Panc1 (cell line): ENCODE measurements at regions not wholly inside any gene's neighbourhood (a gene's known extent, or its start where the extent isn't known, plus 50 kb on each side); places are given as distances from the start of the nearest gene placed in this dataset.
"Not testable (repeated sequence)": the region's sequence is repeated elsewhere in the genome, so short reads cannot be mapped to it uniquely, and the experiment has no call there.

Experiments used
- ATAC-seq: fragments of 200-7000 bp; cut with Tn5 transposase; 2 replicates; pipeline ENCODE4 v1.9.1; 2020; ENCODE audit warnings: mild to moderate bottlenecking, moderate library complexity
- BruUV-seq: library from RNA; stranded (reverse); fragments of 400-500 nt; replicated peaks from 2 replicates; lab custom pipeline; 2021; lab: Mats Ljungman, UMichigan
- CTCF ChIA-PET: fragments of 300-600 bp; sonication (Branson Sonifier 250); formaldehyde crosslinking; loops from one replicate; lab custom pipeline; 2022; ENCODE audit warnings: antibody characterized with exemption; lab: Charles Lee
- POLR2A ChIA-PET: fragments of 300-600 bp; sonication (Branson Sonifier 250); formaldehyde crosslinking; loops from one replicate; lab custom pipeline; 2022; ENCODE audit warnings: antibody characterized with exemption; lab: Charles Lee
- DNase-seq: peaks from one replicate; pipeline ENCODE4 v3.0.0-alpha.2; 2010; ENCODE audit warnings: low read depth, low spot score
- H3K27ac ChIP-seq: 2 replicates; pipeline ENCODE4 v1.5.1; 2011; ENCODE audit warnings: mild to moderate bottlenecking, low read length, inconsistent platforms
- H3K27me3 ChIP-seq: fragments of 200-500 bp; sonication (Bioruptor generic); 2 replicates; pipeline ENCODE4 v1.6.0; 2014; ENCODE audit warnings: low read length, inconsistent platforms; ENCODE audit not compliant: control insufficient read depth, insufficient read depth
- H3K36me3 ChIP-seq: fragments of 200-500 bp; sonication (Bioruptor generic); 2 replicates; pipeline ENCODE4 v1.5.1; 2014; ENCODE audit warnings: inconsistent platforms, mild to moderate bottlenecking, low read length, moderate library complexity; ENCODE audit not compliant: control insufficient read depth, insufficient read depth
- H3K4me1 ChIP-seq: 2 replicates; pipeline ENCODE4 v1.5.1; 2011; ENCODE audit warnings: inconsistent platforms, mild to moderate bottlenecking, low read length, moderate library complexity; ENCODE audit not compliant: control insufficient read depth, insufficient read depth
- H3K4me3 ChIP-seq, 2 experiments: 2 replicates each; pipeline ENCODE4 v1.5.1; 2011 to 2012; ENCODE audit warnings: low read depth in 2 of 2, low read length in 2 of 2, mild to moderate bottlenecking in 2 of 2, inconsistent platforms in 1 of 2, moderate library complexity in 1 of 2
- H3K9me3 ChIP-seq: fragments of 200-500 bp; sonication (Bioruptor generic); 2 replicates; pipeline ENCODE4 v1.5.1; 2014; ENCODE audit warnings: low read depth, mild to moderate bottlenecking, inconsistent platforms, low read length, moderate library complexity; ENCODE audit not compliant: control insufficient read depth, insufficient read depth
- POLR2AphosphoS5 ChIP-seq: IDR thresholded peaks from 2 replicates; pipeline ENCODE4 v1.6.1; 2012; ENCODE audit warnings: mild to moderate bottlenecking, low read depth, low read length, moderate library complexity
- REST ChIP-seq, 2 experiments: IDR thresholded peaks; 2 replicates each; pipeline ENCODE4 v1.6.1; 2011 to 2012; ENCODE audit warnings: low read depth in 2 of 2, control low read depth in 1 of 2, low read length in 1 of 2, mild to moderate bottlenecking in 1 of 2, moderate library complexity in 1 of 2; ENCODE audit not compliant: insufficient read depth in 1 of 2
- SIN3A ChIP-seq: IDR thresholded peaks from 2 replicates; pipeline ENCODE4 v1.6.1; 2012; ENCODE audit warnings: low read depth, mild to moderate bottlenecking, low read length, moderate library complexity, borderline replicate concordance; ENCODE audit not compliant: insufficient read depth
- TCF7L2 ChIP-seq: IDR thresholded peaks from 2 replicates; pipeline ENCODE4 v1.6.1; 2011; ENCODE audit warnings: mild to moderate bottlenecking, low read depth, low read length, inconsistent platforms
- in situ Hi-C: cut with HindIII; loops from 2 replicates; pipeline ENCODE4 v1.10.0; 2016; ENCODE audit warnings: low sequenced_read_pairs, low pct_unique_long_range_greater_than_20kb
- intact Hi-C: fragments of 100-400 bp; cut with micrococcal nuclease; formaldehyde crosslinking; loops from one replicate; pipeline ENCODE4 v1.10.0; 2022; ENCODE audit not compliant: unreplicated experiment
- TF ChIP-seq, protein P1 (sequence below): fragments of 450-650 bp; IDR thresholded peaks from 2 replicates; pipeline ENCODE4 v1.5.1; 2017; ENCODE audit warnings: mild to moderate bottlenecking

- TF ChIP-seq SIN3A (no peak), POLR2AphosphoS5 (no peak), TCF7L2 (no peak), REST (IDR thresholded peaks at IDR 0.05; ENCODE audit: insufficient read depth in 1 of 2, low read depth in 2 of 2, low read length in 1 of 2) (no peak)
- TF ChIP-seq, protein P1, sequence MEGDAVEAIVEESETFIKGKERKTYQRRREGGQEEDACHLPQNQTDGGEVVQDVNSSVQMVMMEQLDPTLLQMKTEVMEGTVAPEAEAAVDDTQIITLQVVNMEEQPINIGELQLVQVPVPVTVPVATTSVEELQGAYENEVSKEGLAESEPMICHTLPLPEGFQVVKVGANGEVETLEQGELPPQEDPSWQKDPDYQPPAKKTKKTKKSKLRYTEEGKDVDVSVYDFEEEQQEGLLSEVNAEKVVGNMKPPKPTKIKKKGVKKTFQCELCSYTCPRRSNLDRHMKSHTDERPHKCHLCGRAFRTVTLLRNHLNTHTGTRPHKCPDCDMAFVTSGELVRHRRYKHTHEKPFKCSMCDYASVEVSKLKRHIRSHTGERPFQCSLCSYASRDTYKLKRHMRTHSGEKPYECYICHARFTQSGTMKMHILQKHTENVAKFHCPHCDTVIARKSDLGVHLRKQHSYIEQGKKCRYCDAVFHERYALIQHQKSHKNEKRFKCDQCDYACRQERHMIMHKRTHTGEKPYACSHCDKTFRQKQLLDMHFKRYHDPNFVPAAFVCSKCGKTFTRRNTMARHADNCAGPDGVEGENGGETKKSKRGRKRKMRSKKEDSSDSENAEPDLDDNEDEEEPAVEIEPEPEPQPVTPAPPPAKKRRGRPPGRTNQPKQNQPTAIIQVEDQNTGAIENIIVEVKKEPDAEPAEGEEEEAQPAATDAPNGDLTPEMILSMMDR, result no peak
- ATAC-seq (no peak), DNase-seq (no peak)
- H3K27ac ChIP-seq, result no peak overlapping the region
- ChIA-PET POLR2A (no interaction called here), CTCF (no interaction called here)
- H3K4me1 ChIP-seq, result no peaks in the 10 kb centered on the region
- no peaks in the 10 kb centered on the region for H3K36me3 ChIP-seq
- intact Hi-C loops (no loop called here), in situ Hi-C loops (no loop called here)
- no peak overlapping the region for H3K4me3 ChIP-seq
- H3K9me3 ChIP-seq, result no peaks in the 10 kb centered on the region
- no TSS peak for BruUV-seq
- H3K27me3 ChIP-seq, result no peaks in the 10 kb centered on the region
These were observed 1056.4 kb upstream of the POU3F4 start for GRCh38 chrX:82451725-82452124.

DNA sequence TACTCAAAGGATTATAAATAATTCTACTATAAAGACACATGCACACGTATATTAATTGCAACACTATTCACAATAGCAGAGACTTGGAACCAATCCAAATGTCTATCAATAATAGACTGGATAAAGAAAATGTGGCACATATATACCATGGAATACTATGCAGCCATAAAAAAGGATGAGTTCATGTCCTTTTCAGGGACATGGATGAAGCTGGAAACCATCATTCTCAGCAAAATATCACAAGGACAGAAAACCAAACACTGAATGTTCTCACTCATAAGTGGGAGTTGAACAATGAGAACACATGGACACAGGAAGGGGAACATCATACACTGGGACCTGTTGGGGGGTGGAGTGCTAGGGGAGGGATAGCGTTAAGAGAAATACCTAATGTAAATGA, 1052.2 kb upstream of the POU3F4 start:
- H3K36me3 ChIP-seq, in situ Hi-C loops, POLR2A ChIA-PET, DNase-seq, ATAC-seq, BruUV-seq, H3K27me3 ChIP-seq, CTCF ChIA-PET, H3K27ac ChIP-seq, intact Hi-C loops, H3K4me3 ChIP-seq, H3K4me1 ChIP-seq, H3K9me3 ChIP-seq: not testable (repeated sequence)

- no TSS peak for BruUV-seq
- in situ Hi-C loops, result no loop called here
- H3K27ac ChIP-seq, result no peak overlapping the region
- ChIA-PET POLR2A (no interaction called here), CTCF (no interaction called here)
- H3K4me1 ChIP-seq, result no peaks in the 10 kb centered on the region
- no peak for DNase-seq
- no peaks in the 10 kb centered on the region for H3K36me3 ChIP-seq
- no peaks in the 10 kb centered on the region for H3K9me3 ChIP-seq
- no peak overlapping the region for H3K4me3 ChIP-seq
- TF ChIP-seq SIN3A (no peak), REST (IDR thresholded peaks at IDR 0.05; ENCODE audit: insufficient read depth in 1 of 2, low read depth in 2 of 2, low read length in 1 of 2) (no peak), POLR2AphosphoS5 (no peak), TCF7L2 (no peak)
- TF ChIP-seq, protein P1, result no peak
- H3K27me3 ChIP-seq, result no peaks in the 10 kb centered on the region
- no peak for ATAC-seq
- intact Hi-C loops, result no loop called here
These were observed 1049.8 kb upstream of the POU3F4 start for GRCh38 chrX:82458207-82458754.
